B cell (primary cell): ENCODE measurements at regions not wholly inside any gene's neighbourhood (a gene's known extent, or its start where the extent isn't known, plus 50 kb on each side); places are given as distances from the start of the nearest gene placed in this dataset.

Experiments used
- ATAC-seq: fragments of 200-7000 bp; cut with Tn5 transposase; one replicate; pipeline ENCODE4 v1.10.0; 2021; ENCODE audit warnings: low read depth, mild to moderate bottlenecking, moderate number of reproducible peaks, moderate library complexity
- CTCF ChIA-PET: fragments of 350-600 bp; sonication (Branson Sonifier 250); formaldehyde crosslinking; loops from one replicate; lab custom pipeline; 2021; ENCODE audit warnings: antibody characterized with exemption, inconsistent platforms; lab: Charles Lee
- POLR2A ChIA-PET: fragments of 350-600 bp; sonication (Branson Sonifier 250); formaldehyde crosslinking; loops from one replicate; lab custom pipeline; 2021; ENCODE audit warnings: antibody characterized with exemption; lab: Charles Lee
- DNase-seq: peaks from one replicate; pipeline ENCODE4 v3.0.0; 2013
- H2AFZ ChIP-seq: 2 replicates; pipeline ENCODE4 v1.6.1; 2012; ENCODE audit warnings: mild to moderate bottlenecking, low read depth, low read length; ENCODE audit not compliant: insufficient read depth, poor library complexity, severe bottlenecking
- H3K27ac ChIP-seq, 2 donors: 1 replicate in 1 of 2; 2 replicates in 1 of 2; pipeline ENCODE4 v1.5.1; 2012 to 2013; ENCODE audit warnings: low read length in 2 of 2, mild to moderate bottlenecking in 2 of 2, moderate library complexity in 1 of 2
- H3K27me3 ChIP-seq, 4 experiments: fragments of 200-600 bp in 1 of 4; sonication (generic) in 1 of 4; replicated peaks in 1 of 4; 1 replicate in 2 of 4; 2 replicates in 2 of 4; pipeline versions ENCODE4 v1.6.1 to v1.7.0; 2013 to 2016; ENCODE audit warnings: low read length in 3 of 4, mild to moderate bottlenecking in 2 of 4, mixed read lengths in 1 of 4, moderate library complexity in 1 of 4; ENCODE audit not compliant: insufficient read depth in 4 of 4, control insufficient read depth in 3 of 4; ENCODE audit errors: control extremely low read depth in 1 of 4
- H3K36me3 ChIP-seq, 2 experiments: replicated peaks in 1 of 2; 1 replicate in 1 of 2; 2 replicates in 1 of 2; pipeline versions ENCODE4 v1.6.1 to v1.7.1; 2013; ENCODE audit warnings: low read length in 1 of 2; ENCODE audit not compliant: insufficient read depth in 2 of 2, control insufficient read depth in 1 of 2; ENCODE audit errors: control extremely low read depth in 1 of 2, extremely low read depth in 1 of 2
- H3K4me1 ChIP-seq, 2 donors: fragments of 200-600 bp in 1 of 2; sonication (generic) in 1 of 2; 1 replicate in 1 of 2; 2 replicates in 1 of 2; pipeline versions ENCODE4 v1.5.1 to v1.6.1; 2013 to 2017; ENCODE audit warnings: low read length in 2 of 2; ENCODE audit not compliant: control insufficient read depth in 2 of 2, insufficient read depth in 2 of 2
- H3K4me2 ChIP-seq: replicated peaks from 2 replicates; pipeline ENCODE3; 2012; ENCODE audit warnings: mild to moderate bottlenecking, low read depth, low read length; ENCODE audit not compliant: poor library complexity, severe bottlenecking
- H3K4me3 ChIP-seq, 5 experiments: fragments of 200-600 bp in 1 of 5; sonication (generic) in 1 of 5; 1 replicate in 3 of 5; 2 replicates in 2 of 5; pipeline versions ENCODE4 v1.5.1 to v1.7.0; 2011 to 2016; ENCODE audit warnings: low read length in 4 of 5, mild to moderate bottlenecking in 4 of 5, low read depth in 2 of 5, control low read depth in 1 of 5, moderate library complexity in 1 of 5; ENCODE audit not compliant: insufficient read depth in 1 of 5; ENCODE audit errors: control extremely low read depth in 1 of 5, extremely low read depth in 1 of 5
- H3K79me2 ChIP-seq: fragments of 200-600 bp; sonication (generic); one replicate; pipeline ENCODE4 v1.6.0; 2016; ENCODE audit warnings: low read length; ENCODE audit not compliant: control insufficient read depth, insufficient read depth
- H3K9ac ChIP-seq: fragments of 200-600 bp; sonication (generic); 2 replicates; pipeline ENCODE4 v1.6.1; 2017; ENCODE audit warnings: mild to moderate bottlenecking, low read length, moderate library complexity
- H3K9me3 ChIP-seq, 3 donors: one replicate each; pipeline versions ENCODE4 v1.6.1 to v1.7.1; 2013; ENCODE audit warnings: low read length in 2 of 3; ENCODE audit not compliant: control insufficient read depth in 2 of 3, insufficient read depth in 1 of 3; ENCODE audit errors: control extremely low read depth in 1 of 3
- H4K20me1 ChIP-seq: 2 replicates; pipeline ENCODE4 v1.6.0; 2012; ENCODE audit warnings: mild to moderate bottlenecking, low read length; ENCODE audit not compliant: insufficient read depth, control insufficient read depth, poor library complexity, severe bottlenecking
- H3K27ac Mint-ChIP-seq: one replicate; pipeline ENCODE4 v1.8.0; 2021; ENCODE audit warnings: mixed read lengths
- H3K27me3 Mint-ChIP-seq: one replicate; pipeline ENCODE4 v1.8.0; 2021; ENCODE audit warnings: mixed read lengths
- H3K4me1 Mint-ChIP-seq: one replicate; pipeline ENCODE4 v1.8.0; 2021; ENCODE audit warnings: mixed read lengths
- H3K4me3 Mint-ChIP-seq: one replicate; pipeline ENCODE4 v1.8.0; 2021; ENCODE audit warnings: mixed read lengths
- H3K9me3 Mint-ChIP-seq: one replicate; pipeline ENCODE4 v1.8.0; 2022; ENCODE audit warnings: mixed read lengths; ENCODE audit not compliant: insufficient read depth
- CTCF ChIP-seq: fragments of 200-600 bp; IDR thresholded peaks from one replicate; pipeline ENCODE4 v1.8.0; 2022; ENCODE audit warnings: antibody characterized with exemption, mild to moderate bottlenecking
- EZH2 ChIP-seq: IDR thresholded peaks from 2 replicates; pipeline ENCODE4 v1.6.1; 2012; ENCODE audit warnings: borderline replicate concordance, low read depth, mild to moderate bottlenecking, moderate library complexity, low read length; ENCODE audit not compliant: insufficient read depth, poor library complexity, severe bottlenecking
- WGBS: methylation state at CpG from one replicate; pipeline ENCODE4 v1.1.5; 2013; ENCODE audit warnings: missing lambda C conversion rate; ENCODE audit not compliant: insufficient coverage; 5-methylcytosine and 5-hydroxymethylcytosine counted together
- intact Hi-C: fragments of 100-400 bp; cut with micrococcal nuclease; formaldehyde crosslinking; loops from one replicate; pipeline ENCODE4 v1.10.0; 2022

- Histone ChIP-seq H3K79me2 (no peaks in the 10 kb centered on the region), H3K4me1 (no peaks in the 10 kb centered on the region), H3K27me3 (no peaks in the 10 kb centered on the region), H3K9me3 (peaks cover 0 to 3% (median 0%) of the 10 kb centered on the region in 3 donors), H3K27ac (no peak overlapping the region), H4K20me1 (no peaks in the 10 kb centered on the region), H3K4me2 (no peak overlapping the region), H2AFZ (no peak overlapping the region), H3K4me3 (no peak overlapping the region), H3K9ac (no peak overlapping the region), H3K36me3 (no peaks in the 10 kb centered on the region)
- no peak for TF ChIP-seq EZH2
- no peak for TF ChIP-seq CTCF
- Mint-ChIP-seq H3K9me3 (no peaks in the 10 kb centered on the region), H3K27ac (no peak overlapping the region), H3K4me1 (no peaks in the 10 kb centered on the region), H3K4me3 (no peak overlapping the region), H3K27me3 (no peaks in the 10 kb centered on the region)
- DNase-seq (no peak), ATAC-seq (no peak)
- ChIA-PET POLR2A (no interaction called here), CTCF (no interaction called here)
- intact Hi-C loops = no loop called here
- 100% methylated on average over 1 of the region's 3 CpGs for WGBS
Observed at GRCh38 chr16:73921295-73921694, 375.3 kb upstream of the PSMD7 start.

- TF ChIP-seq EZH2 = no peak
- TF ChIP-seq CTCF = no peak
- POLR2A ChIA-PET = no interaction called here
- H3K4me3 ChIP-seq = no peak overlapping the region
- H4K20me1 ChIP-seq = no peaks in the 10 kb centered on the region
- Mint-ChIP-seq H3K27me3 (peaks cover 4% of the 10 kb centered on the region), H3K27ac (no peak overlapping the region), H3K4me3 (no peak overlapping the region), H3K9me3 (no peaks in the 10 kb centered on the region), H3K4me1 (no peaks in the 10 kb centered on the region)
- H3K27ac ChIP-seq = no peak overlapping the region
- no peak for DNase-seq
- H3K9me3 ChIP-seq = peaks cover 0 to 3% (median 0%) of the 10 kb centered on the region in 3 donors
- no peak overlapping the region for H3K9ac ChIP-seq
- H3K27me3 ChIP-seq = peaks cover 0 to 5% (median 0%) of the 10 kb centered on the region in 4 experiments
- no peak for ATAC-seq
- CTCF ChIA-PET = no interaction called here
- WGBS = 87% methylated on average over 3 of the region's 10 CpGs
- H2AFZ ChIP-seq = no peak overlapping the region
- intact Hi-C loops = no loop called here
- no peaks in the 10 kb centered on the region for H3K79me2 ChIP-seq
- no peaks in the 10 kb centered on the region for H3K36me3 ChIP-seq
- no peaks in the 10 kb centered on the region for H3K4me1 ChIP-seq
- no peak overlapping the region for H3K4me2 ChIP-seq
Observed at GRCh38 chr16:73916829-73917594, 379.6 kb upstream of the PSMD7 start.
